Heart left ventricle (tissue), 13 donors: ENCODE measurements at regions not wholly inside any gene's neighbourhood (a gene's known extent, or its start where the extent isn't known, plus 50 kb on each side); places are given as distances from the start of the nearest gene placed in this dataset.

Source experiments
- CTCF ChIP-seq, 12 donors: fragments of 200-600 bp; sonication (generic) in 4 of 12; IDR thresholded peaks; one replicate each; pipeline versions ENCODE4 v1.5.0 to v1.8.0; 2018 to 2022; ENCODE audit warnings: antibody characterized with exemption in 12 of 12, mild to moderate bottlenecking in 5 of 12
- POLR2A ChIP-seq, 2 donors: fragments of 450-650 bp; IDR thresholded peaks; one replicate each; pipeline ENCODE4 v1.6.1; 2017; ENCODE audit warnings: antibody characterized with exemption in 2 of 2, mild to moderate bottlenecking in 2 of 2, moderate library complexity in 2 of 2
- donor health status: ischemic (EF 13 %, LVEDD 7.1; RV severe dilation, severe dysfunction).
- donor health status: DM: no; HTN: yes; CAD: no.
- donor health status: DM: no; HTN: no; CAD: no.
- donor health status: ischemic (EF 25% LVEDD 6.9; RV normal size, moderate dysfunction).
- donor health status: ischemic (EF 25% LVEDD 5.7; RV mildly dilated, moderate dysfunction).
- donor health status: ischemic (EF 35%, LVEDD 5.7; RV mildly dilated, moderate dysfunction).
- donor health status: nonischemic (EF 11% LVEDD 7.7; RV severe dilation, severe dysfunction).
- donor health status: DM: yes; HTN: yes; CAD: no.
- donor health status: PGD.
- donor health status: ischemic (EF 29% LVEDD 5.4; RV normal size, mild dysfunction).
- donor health status: nonischemic (EF 23%, LVEDD 6.1; RV moderate dilation, normal function).

DNA sequence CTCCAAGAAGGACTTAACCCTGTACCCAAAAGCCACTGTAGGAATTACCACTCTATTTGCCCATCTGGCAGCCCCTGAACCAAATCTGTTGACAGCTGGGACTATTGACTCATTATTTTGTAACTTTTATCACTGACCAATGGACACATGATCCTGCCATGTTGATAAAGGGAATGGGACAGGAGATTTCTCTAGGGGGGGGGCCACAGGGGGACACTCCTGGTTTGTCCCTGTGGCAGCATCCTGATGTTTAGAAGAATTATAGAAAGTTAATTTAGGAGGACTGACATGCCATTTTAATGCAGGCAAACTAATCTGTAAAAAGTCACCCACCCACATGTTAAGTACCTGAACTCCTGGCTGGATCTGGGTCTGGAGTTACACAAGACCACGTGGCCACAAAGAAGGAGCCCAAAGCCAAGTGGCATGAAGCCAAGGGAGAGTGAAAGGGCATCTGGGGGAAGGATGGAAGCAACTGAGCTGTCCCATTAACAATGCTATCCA, 558.1 kb downstream of the ETS1 start:
- TF ChIP-seq CTCF (IDR thresholded peaks at IDR 0.05) (no peak), POLR2A (IDR thresholded peaks at IDR 0.05) (no peak)
